ENCODE measurements at regions not wholly inside any gene's neighbourhood (a gene's known extent, or its start where the extent isn't known, plus 50 kb on each side); places are given as distances from the start of the nearest gene placed in this dataset.

GRCh38 chr11:71356904-71357303 is 91.3 kb downstream of the DHCR7 start:
- TF ChIP-seq CTCF (IDR thresholded peaks at IDR 0.05) (no peak), POLR2A (IDR thresholded peaks at IDR 0.05) (no peak)
